Stimulated activated CD8-positive, alpha-beta memory T cell treated with anti-CD3 and anti-CD28 coated beads, Interleukin-15, amount 100 ng/mL, for 4 hours (primary cell): ENCODE measurements at regions not wholly inside any gene's neighbourhood (a gene's known extent, or its start where the extent isn't known, plus 50 kb on each side); places are given as distances from the start of the nearest gene placed in this dataset.
"Not testable (repeated sequence)": the region's sequence is repeated elsewhere in the genome, so short reads cannot be mapped to it uniquely, and the experiment has no call there.

Experiments used
- DNase-seq, 2 donors: peaks; one replicate each; pipeline ENCODE4 v3.0.0-alpha.2; 2020; ENCODE audit warnings: low read depth in 2 of 2

DNA sequence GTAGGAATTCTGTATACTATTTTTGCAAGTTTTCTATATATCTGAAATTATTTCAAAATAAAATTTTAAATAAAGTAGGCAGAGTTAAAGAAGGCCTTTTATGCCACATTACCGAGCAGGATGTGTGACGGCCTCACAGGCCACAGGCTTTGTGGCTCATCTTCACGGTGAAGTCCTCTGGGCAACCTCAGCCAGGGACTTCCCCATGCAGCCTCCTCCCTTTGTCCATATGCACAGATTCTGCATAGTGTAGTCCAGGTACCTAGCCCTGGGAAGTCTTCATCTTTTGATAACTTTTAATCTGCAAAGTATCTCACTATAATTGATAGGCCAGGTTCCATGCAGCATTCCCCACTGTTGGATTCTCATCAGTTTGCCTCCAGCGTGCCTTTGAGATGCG lies 62.8 kb downstream of the ARHGAP11B start:
- DNase-seq: not testable (repeated sequence)

DNA sequence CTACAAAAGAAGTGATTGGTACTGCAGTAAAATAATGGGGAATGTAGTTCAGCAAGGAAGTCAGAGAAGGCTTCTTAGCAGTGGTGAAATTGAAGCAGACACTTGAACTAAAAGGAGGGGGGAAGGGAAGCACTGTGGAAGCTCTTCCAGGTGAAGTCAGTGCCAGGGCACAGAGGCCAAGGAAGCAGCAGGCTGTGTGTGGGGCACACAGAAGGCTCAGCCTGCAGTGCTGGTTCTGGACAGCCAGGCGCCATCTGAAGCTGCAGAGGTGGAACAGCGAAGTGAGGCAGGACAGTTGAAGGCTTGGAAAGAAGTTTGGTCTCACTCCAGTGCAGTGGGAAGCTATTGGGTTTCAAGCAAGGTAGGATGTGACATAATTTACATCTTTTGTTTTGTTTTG lies 64.2 kb downstream of the ARHGAP11B start:
- not testable (repeated sequence) for DNase-seq

DNA sequence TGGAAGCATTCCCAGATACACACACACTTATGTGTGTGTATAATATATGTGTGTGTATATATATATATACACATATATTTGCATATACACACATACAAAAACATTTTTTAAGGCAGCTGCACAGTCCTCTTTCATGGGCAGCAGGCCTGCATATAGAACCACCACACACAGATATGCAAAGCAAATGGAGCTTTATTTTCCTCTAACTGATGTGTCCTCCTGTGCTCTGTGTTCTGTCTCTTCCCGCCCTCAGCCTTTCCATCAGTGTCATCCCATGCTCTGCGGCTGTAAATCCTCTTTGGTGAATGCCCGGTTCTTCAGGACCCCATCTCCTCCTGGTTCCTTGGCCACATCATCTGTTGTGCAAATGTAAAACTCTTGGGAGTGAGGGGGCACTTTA lies 69.9 kb downstream of the ARHGAP11B start:
- not testable (repeated sequence) for DNase-seq

DNA sequence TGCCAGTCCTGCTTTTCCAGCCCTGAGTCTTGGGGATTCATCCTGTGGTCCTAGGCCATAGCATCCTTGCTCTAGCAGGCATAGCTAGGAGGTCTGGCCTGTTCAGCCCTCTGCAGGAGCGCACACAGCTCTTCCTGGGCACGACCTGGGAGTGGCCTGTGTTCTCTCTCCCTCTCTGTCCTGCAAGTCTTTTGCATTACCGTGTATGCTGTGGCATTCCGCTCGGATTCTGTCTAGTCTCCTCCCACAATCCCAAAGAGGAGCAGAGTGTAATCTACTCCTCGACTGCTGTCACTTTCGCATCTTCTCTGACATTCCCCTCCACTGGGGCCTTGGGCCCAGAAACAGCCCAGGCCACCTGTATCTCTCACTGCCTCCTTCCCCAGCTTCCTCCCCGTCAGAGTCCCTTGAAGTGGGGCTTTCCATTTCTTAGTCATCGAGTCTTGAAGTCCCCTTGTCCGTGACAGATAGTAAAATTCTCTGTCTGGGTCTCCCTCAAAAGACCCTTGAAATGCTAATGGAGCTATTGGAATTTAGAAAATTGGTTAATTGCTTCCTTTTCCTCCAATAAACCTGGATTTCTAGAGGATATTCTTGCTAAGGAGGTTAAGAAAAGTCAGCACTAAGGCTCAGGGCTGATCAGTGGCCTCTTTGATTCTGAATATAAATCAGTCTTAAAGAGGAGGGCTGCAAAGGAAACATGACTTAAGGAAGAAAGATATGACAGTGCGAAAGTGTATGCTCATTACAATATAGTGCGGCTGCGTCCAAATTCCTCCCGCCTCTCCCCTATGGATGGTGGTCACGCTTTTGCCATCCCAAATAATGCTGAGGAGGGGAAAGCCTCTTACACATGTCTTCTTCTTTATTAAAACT lies 70.7 kb downstream of the ARHGAP11B start:
- not testable (repeated sequence) for DNase-seq

DNA sequence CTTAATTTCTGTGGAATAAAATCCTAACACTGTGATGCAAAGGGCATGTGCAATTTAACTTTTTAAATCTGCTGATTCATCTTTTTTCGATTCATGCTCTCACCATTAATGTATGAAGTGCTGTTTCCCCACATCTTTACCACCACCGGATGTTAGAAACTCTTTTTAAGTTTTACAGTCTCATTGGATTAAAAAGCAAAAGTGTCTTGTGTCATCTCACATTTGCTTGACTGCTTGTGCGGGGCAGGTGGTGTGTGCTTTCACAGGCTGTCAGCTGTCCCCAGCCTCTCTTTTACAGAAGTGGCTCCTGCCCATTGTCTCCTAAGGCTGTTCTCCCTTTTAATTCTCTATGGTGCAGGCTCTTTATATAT lies 71.4 kb downstream of the ARHGAP11B start:
- DNase-seq: not testable (repeated sequence)

DNA sequence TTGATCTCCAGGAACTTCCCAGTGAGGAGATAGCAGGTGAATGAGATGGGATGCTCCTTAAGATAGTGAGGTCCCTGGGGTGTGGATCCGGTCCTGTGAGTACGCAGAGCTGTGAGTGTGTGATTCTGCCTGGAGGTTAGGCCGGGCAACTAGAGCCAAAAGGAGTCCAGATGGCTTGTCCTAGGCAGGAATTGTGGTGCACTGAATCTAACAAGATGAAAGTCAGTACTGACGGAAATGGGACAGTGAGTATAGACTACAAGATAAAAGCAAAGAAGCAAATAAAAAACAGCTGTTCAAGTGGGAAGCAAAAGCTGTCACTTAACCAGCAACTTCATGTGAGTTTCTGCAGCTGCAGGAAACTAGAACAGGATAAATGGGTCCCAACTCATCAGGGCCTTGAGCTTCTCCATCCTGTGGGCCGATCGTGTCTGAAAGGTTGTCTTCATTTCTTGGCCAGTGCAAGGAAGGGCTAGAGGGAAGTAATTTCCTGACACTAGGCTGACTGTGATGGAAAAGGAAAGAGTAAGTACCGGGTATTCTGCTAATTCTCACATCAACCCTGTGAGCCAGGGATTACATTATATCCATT lies 74.2 kb downstream of the ARHGAP11B start:
- DNase-seq: not testable (repeated sequence)

DNA sequence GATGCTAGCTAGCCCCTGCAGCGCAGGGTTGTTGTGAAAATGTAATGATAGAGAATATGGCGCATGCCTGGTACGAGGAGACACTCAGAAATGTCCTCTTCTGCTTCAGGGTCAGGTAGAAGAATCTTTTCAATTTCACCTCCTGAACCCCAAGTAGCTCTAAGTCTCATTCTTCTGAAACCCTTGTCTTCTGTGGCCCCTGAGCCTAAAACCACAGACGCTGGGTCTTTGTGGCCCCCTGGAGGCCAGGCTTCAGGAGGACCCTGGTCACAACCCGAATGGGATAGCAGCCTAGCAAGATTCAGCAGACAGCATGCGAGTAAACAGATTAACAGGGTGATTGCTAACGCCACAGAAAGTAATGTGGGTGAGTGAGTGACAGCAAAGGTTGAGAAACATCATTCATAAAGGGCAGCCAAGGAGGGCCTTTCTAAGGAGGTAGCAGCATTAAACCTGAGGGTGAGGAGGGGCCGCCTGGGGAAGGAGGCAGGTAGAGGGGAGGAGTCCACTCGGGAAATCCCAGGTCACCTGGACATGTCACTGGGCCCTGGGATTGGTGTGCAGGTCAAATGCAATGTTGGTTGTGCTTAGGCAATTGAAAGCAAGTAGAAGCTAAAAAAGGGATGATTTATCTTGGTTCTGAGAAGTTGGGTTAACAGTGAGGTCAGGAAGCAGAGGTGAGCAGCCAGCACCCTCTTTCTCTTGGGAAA lies 82.2 kb downstream of the ARHGAP11B start:
- DNase-seq: not testable (repeated sequence)

DNA sequence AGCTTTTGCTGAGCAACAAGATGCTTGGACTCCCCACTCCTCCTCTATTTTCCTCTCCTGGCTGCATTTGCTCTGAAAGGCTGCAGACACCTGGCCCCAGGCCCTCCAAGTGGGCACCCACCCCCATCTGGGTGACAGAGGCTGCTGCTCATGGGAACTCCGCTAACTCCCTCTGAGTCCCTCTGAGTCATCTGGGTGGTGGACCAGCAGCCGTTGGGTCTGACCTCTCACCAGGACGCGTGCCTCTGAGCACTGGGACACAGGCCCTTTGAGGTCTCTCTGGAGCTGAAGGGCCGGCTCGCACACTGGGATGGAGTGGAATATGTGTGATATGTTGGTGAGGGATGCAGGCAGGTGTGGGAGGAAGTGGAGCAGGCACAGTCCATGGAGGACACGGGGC lies 82.9 kb downstream of the ARHGAP11B start:
- DNase-seq: not testable (repeated sequence)

DNA sequence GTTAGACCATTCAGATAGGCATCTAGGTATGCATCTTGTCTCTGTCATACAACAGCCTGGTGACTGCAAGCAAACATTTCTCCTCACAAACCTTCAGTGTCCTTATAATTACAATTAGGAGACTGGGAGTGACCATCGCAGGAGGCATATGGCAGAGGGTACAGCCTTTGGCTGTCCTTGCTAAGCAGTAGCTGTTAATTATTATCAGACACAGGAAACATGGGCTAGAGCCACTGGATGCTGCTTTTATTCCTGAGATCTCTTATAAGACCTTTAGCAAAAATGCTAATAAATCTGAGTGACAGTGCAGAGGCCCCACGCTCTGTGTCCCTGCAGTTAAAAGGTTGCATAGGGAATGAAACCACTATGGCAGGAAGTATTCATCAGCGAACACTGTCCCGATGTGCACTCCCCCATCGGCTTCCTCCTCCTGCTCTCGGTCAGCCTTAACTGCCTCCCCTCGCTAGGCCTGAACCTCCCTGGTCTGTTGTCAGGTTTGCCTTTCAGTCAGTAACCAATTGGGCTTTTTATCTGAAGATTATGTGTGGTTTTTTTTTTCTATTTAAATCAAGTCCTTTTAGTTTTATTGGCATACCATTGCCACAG lies 92.2 kb downstream of the ARHGAP11B start:
- DNase-seq: not testable (repeated sequence)

DNA sequence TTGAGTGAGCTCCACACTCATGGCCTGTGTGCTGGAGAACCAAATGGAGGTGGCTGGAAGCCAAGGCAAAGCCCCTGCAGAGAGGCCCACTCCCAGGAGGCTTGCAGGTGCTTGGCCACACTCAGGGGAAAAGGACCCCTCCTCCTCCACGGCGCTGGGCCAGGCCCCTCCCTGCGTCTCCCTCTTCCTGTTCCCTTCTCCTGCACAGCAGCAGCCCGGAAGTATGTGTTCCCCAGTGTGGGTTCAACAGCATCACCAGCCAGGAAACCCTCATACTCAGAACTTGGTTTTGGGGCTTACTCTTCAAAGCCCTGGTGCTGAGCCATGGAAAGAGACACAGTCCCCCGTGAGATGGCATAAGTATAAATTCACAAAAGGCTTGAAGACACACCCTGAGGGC lies 93.4 kb downstream of the ARHGAP11B start:
- DNase-seq: not testable (repeated sequence)

DNA sequence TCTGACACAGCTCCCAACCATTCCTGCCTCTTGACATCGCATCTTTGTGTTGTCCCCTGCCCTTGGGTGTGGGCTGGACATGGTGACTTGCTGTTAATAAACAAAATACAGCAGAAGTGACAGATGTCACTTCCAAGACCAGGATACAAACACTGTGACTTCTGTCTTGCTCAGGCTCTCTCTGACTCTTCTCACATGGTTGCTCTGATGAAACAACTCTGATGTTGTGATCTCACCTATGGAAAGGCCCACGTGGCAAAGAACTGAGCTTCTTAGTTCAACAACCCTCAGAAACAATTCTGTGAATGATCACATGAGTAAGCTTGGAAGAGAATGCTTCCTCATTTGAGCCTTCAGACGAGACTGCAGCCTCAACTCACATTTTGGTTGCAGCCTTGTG lies 94.9 kb downstream of the ARHGAP11B start:
- not testable (repeated sequence) for DNase-seq

DNA sequence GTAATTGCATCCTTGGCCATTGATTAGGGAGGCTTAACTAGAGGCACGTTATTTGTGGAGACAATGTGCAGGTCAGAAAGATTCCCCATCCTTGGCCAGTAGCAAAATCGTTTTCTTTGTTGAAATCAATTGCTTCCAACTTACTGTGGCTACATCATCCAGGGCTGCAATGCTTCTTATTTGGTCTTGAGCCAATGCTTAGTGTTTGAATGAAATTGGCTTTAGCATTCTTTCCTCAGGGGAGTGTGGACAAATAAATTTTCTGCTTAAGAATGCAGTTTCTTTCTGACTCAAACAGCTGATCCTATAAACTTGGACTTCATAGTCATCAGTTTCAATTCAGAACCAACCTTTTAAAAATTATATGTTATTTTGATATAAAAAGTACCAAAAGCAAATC lies 95.6 kb downstream of the ARHGAP11B start:
- DNase-seq: not testable (repeated sequence)

DNA sequence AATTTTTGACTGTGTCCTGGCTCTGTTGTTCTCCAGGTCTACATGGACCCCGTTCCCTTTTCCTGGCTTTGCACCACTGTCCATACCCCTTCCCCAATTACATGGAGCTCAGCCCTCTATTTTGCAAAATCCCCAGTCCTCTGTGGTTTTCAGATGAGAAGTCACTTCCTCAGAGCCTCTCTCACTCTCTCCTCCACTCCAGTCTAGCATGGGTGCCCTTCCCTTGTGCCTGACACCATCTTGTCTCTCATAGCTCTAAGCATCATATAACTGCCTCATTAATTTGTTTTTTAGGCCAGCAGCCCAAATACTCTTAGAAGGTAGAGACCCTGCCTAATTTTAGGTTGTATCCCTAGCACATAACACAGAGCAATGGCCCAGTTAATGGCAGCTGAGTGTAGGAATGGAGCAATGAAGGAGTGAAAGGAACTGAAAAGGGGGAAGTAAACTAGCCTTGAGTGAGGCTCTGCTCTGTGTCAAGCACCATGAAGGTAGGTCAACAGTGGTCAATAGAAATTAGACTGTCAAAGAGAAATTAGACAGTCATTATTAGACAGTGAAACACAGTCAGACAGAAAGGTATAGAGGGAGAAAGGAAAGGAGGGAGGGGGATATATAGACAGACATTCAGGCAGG lies 97.7 kb downstream of the ARHGAP11B start:
- not testable (repeated sequence) for DNase-seq

DNA sequence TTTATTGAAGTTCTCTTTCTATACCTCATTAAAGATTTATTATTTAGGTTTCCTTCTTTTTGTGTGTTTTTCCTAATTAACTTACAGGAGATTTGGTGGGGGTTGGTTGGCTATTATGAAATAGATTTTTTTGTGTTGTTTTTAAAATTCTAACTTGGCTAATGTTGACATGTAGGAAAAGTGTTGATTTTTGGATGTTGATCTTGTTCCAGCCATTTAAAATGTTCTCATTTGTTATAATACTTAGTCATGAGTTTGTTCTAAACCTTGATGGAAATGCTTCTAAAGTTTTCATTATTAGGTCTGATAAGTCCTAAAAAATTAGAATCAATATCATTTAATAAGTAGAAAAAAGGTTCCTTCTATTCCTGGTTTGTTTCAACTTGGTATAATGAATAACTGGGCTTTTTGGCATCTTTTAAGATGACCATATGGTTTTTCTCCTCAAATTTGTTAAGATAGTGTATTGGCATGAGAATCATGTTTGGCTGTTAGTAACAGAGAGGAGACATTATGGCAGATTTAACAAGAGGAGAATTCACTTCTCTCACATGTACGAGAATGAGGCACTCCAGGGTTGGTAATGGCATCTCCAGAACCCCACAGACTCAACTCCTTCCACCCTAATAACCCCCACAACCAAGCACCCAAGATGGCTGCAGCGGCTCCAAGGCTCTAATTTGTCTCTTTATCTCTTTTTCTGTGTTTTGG lies 104.1 kb downstream of the ARHGAP11B start:
- DNase-seq: not testable (repeated sequence)

DNA sequence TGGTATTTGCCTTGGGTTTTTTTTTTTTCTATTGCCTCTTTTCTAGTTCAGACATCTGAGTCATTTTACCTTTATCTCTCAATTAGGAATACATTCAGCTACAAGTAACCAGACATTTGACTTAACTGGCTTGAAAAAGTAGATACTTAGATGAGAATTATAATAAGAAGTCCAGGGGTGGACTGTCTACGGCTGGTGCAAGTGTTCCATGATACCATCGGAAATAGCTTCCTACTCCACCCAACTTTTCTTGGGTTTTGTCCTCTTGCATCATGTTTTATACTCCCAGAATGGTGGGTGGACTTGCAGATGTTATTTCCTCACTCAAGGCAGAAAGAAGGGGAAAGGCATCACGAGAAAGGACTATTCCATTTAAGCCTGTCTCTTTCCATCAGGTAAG lies 104.7 kb downstream of the ARHGAP11B start:
- DNase-seq: not testable (repeated sequence)

DNA sequence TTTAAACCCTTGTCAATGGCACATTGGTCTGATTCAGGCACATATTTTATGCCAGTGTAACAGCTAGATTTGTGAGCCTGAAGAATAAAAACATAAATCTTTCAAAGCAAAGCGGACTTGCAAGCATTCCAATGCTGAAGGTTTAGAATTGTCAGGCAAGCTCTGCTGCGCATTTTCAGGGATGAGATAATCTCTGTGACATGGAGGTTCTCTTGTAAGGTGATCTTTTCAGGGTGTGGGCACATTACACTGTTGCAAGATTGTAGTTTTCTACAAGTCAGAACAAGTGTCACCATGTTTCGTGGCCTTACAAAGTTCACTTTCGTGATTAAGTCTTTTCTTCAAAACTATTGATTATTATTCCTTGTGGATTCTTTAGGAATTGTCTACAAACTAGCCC lies 106.2 kb downstream of the ARHGAP11B start:
- DNase-seq: not testable (repeated sequence)

DNA sequence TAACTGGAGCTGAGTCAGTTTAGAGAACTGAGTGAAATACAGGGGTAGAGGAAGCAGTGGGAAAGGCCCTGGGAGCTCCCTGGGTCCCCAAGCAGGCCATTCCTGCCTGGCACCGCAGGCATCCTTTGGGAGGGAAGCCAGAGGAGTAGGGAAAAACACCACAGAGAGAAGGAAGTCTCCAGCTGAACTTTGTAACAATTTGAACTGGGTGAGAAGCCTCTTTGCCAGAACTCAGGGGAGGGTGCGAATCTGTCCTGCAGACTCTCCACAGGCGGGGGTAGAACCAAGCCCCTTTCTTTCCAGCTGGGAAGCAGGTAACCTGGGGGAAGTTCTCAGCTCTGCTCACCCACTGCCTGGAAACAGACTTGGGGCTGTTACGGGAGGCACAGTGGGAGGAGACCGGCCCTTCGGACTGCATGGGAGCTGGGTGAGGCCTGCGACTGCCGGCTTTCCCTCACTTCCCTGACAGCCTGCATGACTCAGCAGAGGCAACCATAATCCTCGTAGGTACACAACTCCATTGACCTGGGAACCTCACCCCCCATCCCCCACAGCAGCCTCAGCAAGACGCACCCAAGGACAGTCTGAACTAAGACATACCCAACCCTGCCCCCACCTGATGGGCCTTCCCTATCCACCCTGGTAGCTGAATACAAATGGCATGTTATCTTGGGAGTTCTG lies 110.1 kb downstream of the ARHGAP11B start:
- not testable (repeated sequence) for DNase-seq

DNA sequence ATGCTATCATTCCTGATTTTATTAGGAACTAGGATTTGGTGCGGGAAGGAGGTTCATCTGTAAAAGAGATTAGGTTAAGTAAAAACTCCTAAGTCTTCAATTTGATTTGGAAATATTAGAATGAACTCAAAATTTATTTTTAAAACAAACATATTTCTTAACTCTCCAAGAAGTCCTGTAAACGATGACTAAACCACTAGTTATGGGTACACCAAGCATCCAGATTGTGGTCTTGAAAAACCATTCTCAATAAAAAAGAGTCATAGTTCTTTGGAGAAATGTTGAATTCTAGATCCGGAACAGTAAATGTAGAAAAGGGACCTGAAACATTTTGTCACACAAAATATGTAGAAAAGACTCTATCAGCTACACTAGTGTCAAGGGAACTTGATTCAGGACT lies 116.9 kb downstream of the ARHGAP11B start:
- DNase-seq: not testable (repeated sequence)

DNA sequence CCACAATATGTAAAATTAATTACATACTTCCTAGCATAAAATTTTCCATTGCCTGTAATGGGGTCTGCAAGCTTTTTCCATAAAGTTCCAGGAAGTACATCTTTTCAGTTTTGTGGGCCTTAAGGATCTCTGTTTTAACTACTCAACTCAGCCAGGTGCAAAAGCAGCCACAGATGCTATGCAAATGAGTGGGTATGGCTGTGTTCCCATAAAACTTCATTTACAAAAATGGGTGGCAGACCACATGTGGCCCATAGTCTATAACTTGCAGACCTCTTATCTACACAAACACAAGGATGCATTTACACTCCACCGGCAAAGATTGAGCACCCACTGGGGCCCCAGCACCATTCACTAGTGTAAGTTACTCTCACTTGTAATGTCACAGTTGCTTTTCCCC lies 123.1 kb downstream of the ARHGAP11B start:
- DNase-seq: not testable (repeated sequence)

DNA sequence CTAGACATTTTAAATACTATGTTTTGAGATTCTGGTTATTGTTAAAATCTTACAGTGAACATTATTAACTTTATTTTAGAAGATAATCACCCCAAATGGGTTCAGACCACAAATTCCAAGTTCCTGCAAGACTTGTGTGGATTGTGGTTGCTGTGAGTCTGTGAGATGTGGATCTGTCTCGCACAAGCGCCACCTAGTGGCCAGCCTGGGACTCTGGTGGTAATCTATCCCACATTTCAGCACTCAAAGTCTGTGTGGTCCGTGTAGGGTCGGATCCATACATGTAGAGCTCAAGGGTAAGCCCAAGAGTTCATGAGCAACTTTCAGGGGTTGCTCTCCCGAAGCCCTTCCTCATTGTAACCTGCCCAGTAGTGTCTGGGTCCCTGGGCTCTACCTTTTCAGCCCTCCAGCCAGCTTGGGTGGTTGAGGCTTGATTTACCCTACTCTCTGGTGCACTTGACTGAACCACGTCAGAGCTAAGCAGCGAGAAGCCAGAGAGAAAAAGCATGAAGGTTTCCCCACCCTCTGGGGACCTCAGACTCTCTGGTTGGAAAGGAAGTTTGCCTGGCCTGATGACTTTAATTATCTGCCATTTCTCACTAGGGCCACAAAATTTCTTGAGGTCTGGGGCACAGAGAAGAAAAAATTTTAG lies 129.2 kb downstream of the ARHGAP11B start:
- peak; percentile 11 to 39 for DNase-seq
